HPDE6-E6E7 (cell line): ENCODE measurements at regions not wholly inside any gene's neighbourhood (a gene's known extent, or its start where the extent isn't known, plus 50 kb on each side); places are given as distances from the start of the nearest gene placed in this dataset.

Experiments used
- DNase-seq: peaks from one replicate; pipeline ENCODE4 v3.0.0; 2011; ENCODE audit warnings: missing footprints; ENCODE audit errors: extremely low spot score

DNA sequence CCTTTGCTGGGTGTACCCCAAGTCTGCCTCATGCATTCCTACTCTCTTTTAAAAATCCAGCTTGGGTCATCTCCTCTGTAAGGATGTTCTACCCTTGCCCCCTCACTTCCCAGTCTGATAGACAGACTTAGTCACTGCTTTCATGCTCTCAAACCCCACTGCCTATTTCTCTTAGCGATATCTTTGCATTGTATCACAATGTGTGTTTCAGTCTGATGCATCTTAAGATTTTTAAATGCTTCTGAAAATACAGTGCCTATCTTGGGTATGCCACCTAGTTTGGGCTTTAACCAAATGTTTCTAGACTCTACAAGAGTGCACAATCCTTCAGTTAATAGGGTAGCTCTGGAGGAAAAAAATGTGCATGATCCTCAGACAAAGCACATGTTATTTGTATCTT lies 97.8 kb downstream of the SNX18 start:
- DNase-seq, result no peak

DNA sequence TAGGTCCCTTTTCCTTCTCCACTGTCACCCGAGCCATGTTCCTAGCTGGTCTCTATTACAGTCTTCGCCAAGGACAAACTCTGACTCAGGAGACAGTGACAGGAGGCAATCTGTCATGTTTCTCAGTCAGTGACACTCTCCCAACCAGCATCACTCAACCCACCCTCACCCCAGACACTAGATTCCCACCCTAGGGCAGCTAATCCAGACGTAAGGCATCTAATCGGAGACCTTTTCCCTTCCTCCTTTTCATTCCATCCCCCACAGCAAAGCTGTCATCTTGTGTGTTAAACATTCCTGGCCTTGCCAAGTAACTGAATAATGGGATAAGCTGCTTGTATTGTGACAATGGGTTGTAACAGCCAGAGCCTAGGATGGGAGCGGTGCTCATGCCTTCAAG lies 95.2 kb downstream of the SNX18 start:
- no peak for DNase-seq

DNA sequence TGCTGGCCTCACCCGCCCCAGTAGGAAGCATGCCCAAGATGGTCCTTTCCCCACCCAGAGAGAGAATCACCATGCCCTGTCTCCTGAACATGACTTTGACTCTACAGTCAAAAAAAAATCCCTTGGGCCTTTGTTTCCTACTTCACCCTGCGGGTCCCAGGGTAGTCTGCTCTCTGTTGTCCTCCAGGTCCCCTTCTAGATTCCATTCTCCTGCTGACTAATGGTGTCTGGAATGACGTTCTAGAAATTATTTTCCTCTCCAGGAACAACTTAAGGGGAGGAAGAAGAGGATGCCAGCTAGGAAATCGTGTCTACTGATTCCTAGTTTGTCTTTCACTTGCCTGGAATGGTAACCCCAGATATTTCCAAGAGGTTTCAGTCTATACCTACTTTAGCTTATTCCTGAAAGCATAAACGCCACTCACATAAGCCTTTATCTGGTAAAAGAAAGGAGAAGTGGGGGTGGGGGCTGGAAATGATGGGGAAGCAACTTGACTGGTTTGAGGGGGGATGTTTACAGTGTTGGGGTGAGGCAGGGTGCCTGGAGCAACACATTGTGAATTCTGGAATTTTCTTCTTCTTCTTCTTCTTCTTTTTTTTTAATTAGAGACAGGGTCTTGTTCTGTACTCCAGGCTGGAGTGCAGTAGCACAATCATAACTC lies 93.9 kb downstream of the SNX18 start:
- no peak for DNase-seq

DNA sequence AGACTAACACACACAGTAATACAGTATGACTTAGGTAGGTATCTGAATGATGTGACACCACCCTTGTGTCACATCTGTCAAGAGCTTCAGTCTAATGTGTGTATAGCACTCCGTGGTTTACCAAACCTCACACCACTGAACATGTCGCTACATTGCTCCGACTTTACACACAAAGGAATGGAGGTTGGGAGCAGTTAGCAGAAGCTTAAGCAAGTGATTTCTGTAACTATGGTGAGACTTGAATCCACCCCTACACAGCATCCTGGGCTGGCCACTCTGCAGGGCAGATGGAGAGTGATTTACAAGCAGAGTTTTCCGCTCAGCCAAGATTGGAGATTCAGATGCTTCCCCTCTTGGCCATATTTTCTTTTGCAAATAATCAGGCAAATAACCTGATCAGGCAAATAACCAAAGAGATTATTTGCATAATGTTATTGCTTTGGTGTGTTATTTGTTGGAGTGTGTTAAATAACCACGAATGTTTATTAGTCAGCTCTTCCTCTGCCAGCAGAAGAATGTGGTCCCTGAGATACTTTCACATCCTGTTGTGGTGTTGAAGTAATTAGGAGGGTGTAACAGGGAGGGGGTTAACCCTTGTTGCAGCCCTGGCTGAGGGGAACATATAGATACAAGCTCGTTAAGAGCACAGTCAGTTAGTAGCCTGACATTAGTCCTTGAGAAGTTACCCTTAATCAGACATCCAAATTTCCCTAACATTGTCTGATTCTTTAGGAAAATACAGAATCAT lies 92.8 kb downstream of the SNX18 start:
- DNase-seq, result no peak

DNA sequence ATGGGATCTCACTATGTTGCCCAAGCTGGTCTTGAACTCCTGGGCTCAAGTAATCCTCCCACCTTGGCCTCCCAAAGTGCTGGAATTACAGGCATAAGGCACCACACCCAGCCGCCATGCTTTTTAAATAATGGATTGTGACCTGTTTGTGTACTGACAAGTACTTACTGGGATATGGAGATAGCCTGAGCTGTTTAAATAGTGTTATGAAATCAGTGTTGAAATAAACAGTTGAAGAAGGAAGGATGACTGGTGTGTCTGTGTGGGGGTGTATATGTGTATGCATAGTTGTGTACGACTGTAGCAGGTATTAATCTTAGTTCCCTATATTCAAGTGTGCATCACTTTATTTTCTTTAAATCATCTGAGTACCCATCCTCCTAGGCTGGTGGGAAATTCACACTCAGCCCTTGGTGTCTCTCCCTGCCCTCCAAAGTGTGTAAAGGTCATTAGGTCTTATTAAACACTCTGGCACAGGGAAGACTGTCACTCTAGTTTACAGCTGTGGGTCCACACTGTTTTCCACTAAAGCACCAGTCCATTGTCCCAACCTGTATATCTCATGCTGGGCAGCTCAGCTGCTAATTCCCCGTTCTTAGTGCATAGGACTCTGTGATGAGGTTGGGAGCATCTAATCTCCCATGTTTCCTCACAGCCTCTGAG lies 91.0 kb downstream of the SNX18 start:
- no peak for DNase-seq

DNA sequence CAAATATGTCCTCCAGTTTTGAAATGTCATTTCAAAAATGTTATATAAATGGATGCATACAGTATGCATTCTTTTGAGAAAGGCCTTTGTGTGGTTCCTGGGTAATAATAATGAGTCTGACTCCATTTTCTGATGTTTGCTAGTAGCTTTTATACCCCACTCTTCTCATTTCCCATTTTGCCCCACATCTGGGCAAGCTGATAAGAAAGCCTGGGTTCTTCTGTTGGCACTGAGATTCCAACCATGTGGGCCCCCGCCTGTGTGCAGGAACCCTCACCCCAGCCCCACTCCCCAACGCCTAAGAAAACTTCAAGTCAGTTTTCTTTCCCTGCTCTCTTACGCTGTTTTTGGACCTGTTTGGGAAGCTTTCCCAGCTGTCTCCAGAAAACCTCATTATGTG lies 89.4 kb downstream of the SNX18 start:
- no peak for DNase-seq

DNA sequence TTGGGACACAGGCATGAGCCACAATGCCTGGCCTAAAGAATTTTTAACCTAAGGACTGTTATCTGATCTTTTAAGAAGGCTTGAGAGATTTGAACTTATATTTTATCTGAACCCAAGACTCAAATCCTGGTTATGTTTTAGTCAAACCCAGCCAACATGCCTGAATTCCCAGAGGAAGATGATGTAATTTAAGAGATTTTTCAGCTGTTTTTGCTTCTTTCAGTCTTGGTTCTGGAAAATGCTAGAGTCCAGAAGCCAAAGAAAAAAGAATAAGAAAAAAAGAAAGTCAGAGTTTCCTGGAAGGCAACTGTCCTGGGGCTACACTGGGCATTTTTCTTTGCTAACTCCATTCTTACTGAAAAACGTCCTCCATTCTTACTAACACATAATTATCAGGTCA lies 85.8 kb downstream of the SNX18 start:
- DNase-seq, result no peak

DNA sequence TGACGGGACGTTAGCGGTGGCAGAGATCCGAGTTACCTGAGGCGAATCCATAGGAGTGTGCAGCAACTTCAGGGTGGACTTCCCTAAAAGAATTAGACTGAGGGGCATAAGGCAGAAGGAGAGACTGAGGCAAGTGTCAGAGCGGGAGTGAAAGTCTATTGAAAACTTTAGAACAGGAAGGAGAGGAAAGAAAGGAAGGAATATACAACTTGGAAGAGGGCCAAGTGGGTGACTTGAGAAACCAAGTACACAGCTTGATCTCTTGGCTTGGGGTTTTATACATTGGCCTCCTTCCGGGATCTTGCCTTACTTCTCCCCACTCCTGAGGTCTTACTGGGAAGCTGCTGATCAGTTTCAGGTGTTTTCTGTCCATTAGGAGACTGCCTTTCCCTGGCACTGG lies 84.9 kb downstream of the SNX18 start:
- no peak for DNase-seq

DNA sequence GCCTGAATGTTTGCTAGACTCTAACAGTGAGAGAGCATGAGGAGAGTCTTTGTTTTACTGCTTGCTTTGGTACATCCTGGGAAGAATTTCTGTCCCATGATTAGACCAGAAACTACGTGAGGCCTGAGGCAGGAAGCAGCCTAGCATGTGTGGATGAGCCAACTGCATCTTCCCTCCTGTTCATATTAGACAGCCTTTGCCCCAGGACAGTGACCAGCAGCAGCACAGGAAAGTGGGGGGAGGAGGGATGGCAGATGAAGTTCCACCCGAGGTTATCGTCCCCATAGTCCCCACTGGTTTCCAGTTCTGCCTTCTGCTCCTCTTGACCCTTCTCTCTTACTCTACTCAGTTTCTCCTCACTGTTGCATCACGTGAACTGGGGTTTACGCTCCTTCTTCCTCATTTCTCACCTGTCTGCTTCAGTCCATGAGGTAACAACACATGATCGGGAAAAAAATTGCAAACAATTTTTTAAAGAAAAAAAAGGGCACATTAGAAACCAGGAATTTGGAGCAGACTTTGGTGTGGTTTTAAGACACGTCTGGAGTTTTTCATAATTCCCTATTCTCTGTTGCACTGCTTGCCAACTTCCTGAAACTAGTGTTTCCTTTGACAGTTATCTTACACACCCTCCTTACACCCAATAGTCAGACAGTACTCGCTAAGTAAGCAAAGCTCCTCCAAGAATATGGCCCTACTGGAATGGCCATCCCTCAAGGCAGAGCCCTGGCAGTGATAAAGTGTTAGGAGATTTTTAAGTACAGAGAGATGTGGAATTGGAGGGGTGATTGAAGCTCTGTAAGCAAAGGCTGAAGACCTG lies 84.1 kb downstream of the SNX18 start:
- no peak for DNase-seq
